ENCODE measurements at regions not wholly inside any gene's neighbourhood (a gene's known extent, or its start where the extent isn't known, plus 50 kb on each side); places are given as distances from the start of the nearest gene placed in this dataset.
A peak's percentile ranks its signal among the peaks of the same experiment; 100 is the strongest.

DNA sequence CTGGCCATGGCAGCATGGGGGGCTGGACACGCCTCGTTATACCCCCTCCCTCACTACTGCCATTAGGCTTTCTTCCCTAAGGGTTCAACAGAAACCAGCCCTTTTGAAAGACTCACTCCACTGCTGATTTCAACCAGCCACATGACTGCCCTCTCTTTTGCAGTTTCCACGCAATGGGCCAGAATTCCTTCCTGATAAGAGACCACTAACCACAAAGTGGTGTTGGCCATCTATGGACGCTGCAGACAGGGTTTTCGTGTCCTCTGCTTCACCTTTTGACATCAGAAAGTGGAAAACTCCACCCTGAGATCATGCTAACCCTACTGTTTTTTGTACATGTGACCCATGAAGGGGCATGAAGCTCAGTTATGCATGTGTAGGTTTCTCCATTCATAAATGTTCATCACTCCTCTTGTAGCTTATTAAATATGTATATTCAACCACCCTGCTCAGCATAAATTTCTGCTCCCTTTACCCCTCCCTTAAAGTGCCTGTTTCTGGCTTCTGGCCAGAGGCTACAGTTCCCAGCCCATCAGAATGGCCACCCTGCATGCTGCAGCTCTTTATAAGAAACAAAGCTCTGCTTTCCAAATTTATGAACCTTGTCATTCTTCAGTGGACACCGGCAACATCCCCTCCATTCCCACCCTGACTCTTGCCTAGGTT is 105.6 kb upstream of the KCNK12 start:
- DNase-seq (no peak), ATAC-seq (replicated peaks) (no peak)
- Mint-ChIP-seq H3K36me3 (no peaks in the 10 kb centered on the region), H3K4me1 (peaks cover 0 to 2% of the 10 kb centered on the region in 2 donors), H3K27ac (no peak overlapping the region), H3K4me3 (no peak overlapping the region), H3K9me3 (no peaks in the 10 kb centered on the region), H3K27me3 (no peaks in the 10 kb centered on the region)

DNA sequence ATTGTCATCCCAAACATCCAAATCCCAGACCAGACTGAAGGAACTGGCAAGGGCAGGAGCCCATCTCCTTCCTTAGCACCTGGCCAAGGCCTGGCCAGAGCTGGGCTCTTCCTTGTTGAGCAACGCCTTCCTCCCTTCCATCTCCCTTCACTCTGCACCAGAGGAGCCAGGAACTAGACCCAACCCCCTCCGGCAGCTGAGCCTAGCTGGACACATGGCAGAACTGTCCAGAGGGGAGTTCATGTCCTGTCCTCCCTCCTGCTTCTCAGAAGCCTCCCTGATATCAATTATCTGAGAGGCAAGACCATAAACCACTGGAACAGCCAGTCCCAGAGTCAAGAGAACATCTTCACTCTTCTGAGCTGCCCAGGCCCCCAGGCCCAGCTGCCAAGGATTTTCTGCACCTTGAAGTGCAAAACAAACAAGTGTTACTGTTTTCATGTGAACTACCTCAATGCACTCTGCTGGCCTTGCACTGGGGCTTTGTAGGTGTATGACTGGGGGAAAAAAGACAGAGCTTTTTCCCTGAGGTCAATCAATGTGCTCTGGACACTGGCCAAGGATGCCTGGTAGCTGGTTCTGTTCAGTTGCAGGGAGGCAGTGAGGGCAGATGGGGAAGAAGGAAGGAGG is 104.5 kb upstream of the KCNK12 start:
- Mint-ChIP-seq H3K4me3 (no peak overlapping the region), H3K9me3 (no peaks in the 10 kb centered on the region), H3K36me3 (no peaks in the 10 kb centered on the region), H3K27me3 (no peaks in the 10 kb centered on the region), H3K27ac (peak overlapping the region; percentile 6), H3K4me1 (peaks cover 0 to 2% of the 10 kb centered on the region in 2 donors)
- no peak for DNase-seq
- ATAC-seq (replicated peaks), result no peak

GRCh38 chr2:47666332-47666731 is 95.5 kb upstream of the KCNK12 start:
- no peak for DNase-seq
- ATAC-seq (replicated peaks), result no peak
- Mint-ChIP-seq H3K27me3 (no peaks in the 10 kb centered on the region), H3K4me1 (peaks cover 0 to 3% of the 10 kb centered on the region in 2 donors), H3K4me3 (no peak overlapping the region), H3K27ac (no peak overlapping the region), H3K9me3 (no peaks in the 10 kb centered on the region), H3K36me3 (no peaks in the 10 kb centered on the region)

- no peak for ATAC-seq (replicated peaks)
- H3K4me3 Mint-ChIP-seq, result no peak overlapping the region
These were observed 94.0 kb upstream of the KCNK12 start for GRCh38 chr2:47664817-47665216.

DNA sequence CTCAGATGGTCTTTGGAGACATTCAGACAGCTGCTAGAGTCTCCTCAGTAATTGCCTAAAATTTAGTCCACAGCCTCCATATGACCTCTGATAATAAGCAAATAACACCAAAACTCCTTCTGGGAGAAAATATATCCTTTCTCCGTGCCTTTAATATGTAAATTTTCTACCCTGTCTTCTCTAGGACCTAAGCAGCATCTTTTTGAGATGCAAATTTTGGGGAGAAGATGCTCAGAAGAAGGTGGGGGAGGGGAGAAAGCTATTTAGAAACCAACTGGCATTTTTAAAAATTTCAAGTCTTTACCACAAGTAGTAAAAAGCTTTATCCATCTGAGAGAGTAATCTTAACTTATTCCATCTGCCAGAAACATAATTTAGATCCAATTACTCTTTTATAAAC is 91.8 kb upstream of the KCNK12 start:
- ATAC-seq (replicated peaks), result no peak
- Mint-ChIP-seq H3K27ac (no peak overlapping the region), H3K36me3 (no peaks in the 10 kb centered on the region), H3K27me3 (no peaks in the 10 kb centered on the region), H3K4me3 (no peak overlapping the region), H3K4me1 (peaks cover 28% of the 10 kb centered on the region in 2 donors), H3K9me3 (no peaks in the 10 kb centered on the region)
- no peak for DNase-seq

More at GRCh38 chr2:47664817-47665216, 94.0 kb upstream of the KCNK12 start:
- Mint-ChIP-seq H3K27ac (no peak overlapping the region), H3K4me1 (peaks cover 6 to 8% of the 10 kb centered on the region in 2 donors), H3K9me3 (no peaks in the 10 kb centered on the region), H3K36me3 (no peaks in the 10 kb centered on the region), H3K27me3 (no peaks in the 10 kb centered on the region)
- no peak for DNase-seq

DNA sequence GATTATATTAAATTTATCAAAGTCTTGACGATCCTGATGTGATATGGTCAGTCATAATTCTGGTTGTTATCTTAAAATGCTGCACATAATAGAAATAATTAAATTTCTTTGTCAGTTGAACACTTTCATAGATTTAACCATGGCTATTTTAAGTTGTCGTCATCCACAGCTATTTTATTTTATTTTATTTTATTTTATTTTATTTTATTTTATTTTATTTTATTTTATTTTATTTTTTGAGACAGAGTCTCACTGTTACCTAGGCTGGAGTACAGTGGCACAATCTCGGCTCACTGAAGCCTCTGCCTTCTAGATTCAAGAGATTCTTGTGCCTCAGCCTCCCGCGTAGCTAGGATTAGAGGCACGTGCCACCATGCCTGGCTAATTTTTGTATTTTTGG is 90.5 kb upstream of the KCNK12 start:
- no peak for ATAC-seq (replicated peaks)
- Mint-ChIP-seq H3K9me3 (no peaks in the 10 kb centered on the region), H3K36me3 (no peaks in the 10 kb centered on the region), H3K27me3 (no peaks in the 10 kb centered on the region), H3K4me3 (no peak overlapping the region), H3K27ac (no peak overlapping the region), H3K4me1 (peaks cover 34 to 37% of the 10 kb centered on the region in 2 donors)
- DNase-seq, result no peak

- Mint-ChIP-seq H3K27ac (no peak overlapping the region), H3K36me3 (no peaks in the 10 kb centered on the region), H3K9me3 (no peaks in the 10 kb centered on the region), H3K4me3 (no peak overlapping the region), H3K27me3 (no peaks in the 10 kb centered on the region), H3K4me1 (peaks cover 44 to 46% of the 10 kb centered on the region in 2 donors)
- ATAC-seq (replicated peaks) (no peak), DNase-seq (no peak)
These were observed 89.4 kb upstream of the KCNK12 start for GRCh38 chr2:47660168-47660567.

DNA sequence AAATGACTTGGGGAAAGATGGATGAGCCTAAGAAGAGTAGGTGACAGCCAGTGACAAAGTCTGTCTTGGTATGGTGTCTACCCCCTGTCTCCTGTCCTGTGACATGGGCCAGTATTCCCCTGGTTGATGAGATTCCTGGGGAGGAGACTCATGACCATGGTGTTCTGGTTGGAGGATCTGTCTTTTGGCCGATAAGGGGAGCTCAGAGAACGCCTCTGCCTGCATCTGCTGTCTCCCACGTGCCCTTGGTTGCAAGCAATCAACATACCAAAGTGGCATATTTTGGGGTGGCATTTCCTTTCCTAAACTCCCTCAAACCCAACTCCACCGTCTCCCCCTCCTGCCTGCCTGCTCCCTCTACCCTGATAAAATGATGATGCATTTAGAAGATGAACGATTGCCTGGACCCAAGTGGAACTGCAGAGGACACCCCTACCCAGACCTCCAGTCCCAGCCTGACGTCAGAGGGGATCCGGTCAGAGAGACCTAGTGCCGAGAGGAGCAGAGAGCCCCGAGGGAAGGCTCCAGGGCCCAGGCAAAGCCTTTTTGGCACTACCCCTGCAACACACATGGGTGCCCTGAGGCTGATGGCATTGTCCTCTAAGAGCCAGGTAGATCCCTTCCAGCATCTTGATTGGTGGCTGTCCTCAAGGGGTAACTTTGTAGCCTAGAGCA is 88.0 kb upstream of the KCNK12 start:
- peaks cover 57 to 60% of the 10 kb centered on the region in 2 donors for H3K4me1 Mint-ChIP-seq
- DNase-seq (no peak), ATAC-seq (replicated peaks) (no peak)
- H3K27me3 Mint-ChIP-seq, result no peaks in the 10 kb centered on the region
- H3K4me3 Mint-ChIP-seq, result no peak overlapping the region
- H3K9me3 Mint-ChIP-seq, result no peaks in the 10 kb centered on the region
- no peaks in the 10 kb centered on the region for H3K36me3 Mint-ChIP-seq
- no peak overlapping the region for H3K27ac Mint-ChIP-seq

DNA sequence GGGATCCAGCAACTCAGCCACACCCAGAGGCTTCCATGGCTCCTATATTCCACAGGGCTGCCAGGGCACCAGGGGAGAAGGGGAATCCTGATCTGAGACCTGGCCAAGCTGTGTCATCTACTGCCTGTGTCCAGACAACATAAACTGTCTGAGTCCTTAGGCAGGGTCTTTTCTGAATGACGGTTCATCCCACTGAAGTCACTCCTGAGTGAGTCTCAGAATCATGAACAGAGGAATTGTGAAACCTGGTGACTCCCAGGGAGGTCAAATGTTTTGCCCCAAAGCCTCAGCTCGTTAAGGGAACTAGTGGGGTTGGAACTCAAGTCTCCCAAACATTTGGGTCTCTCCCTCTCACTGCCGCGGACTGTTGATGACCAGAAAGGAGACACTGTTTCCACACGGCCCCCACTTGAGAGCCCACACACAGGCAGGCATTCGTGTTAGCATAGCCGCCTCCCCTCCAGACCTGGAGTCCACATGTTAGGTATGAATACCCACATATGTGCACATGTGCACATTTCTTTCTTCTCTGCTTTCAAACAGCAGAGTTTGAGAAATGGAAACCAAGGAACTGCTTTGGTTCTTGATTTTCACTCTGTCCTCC is 87.2 kb upstream of the KCNK12 start:
- ATAC-seq (replicated peaks) (no peak), DNase-seq (no peak)
- Mint-ChIP-seq H3K27me3 (no peaks in the 10 kb centered on the region), H3K4me1 (peaks cover 59 to 62% of the 10 kb centered on the region in 2 donors), H3K27ac (peak overlapping the region; percentile 66), H3K9me3 (no peaks in the 10 kb centered on the region), H3K4me3 (no peak overlapping the region), H3K36me3 (no peaks in the 10 kb centered on the region)

GRCh38 chr2:47656715-47657600 is 86.2 kb upstream of the KCNK12 start:
- Mint-ChIP-seq H3K27me3 (no peaks in the 10 kb centered on the region), H3K27ac (peak overlapping the region; percentile 48), H3K4me1 (peaks cover 56 to 67% of the 10 kb centered on the region in 2 donors), H3K4me3 (no peak overlapping the region), H3K36me3 (no peaks in the 10 kb centered on the region), H3K9me3 (no peaks in the 10 kb centered on the region)
- DNase-seq (no peak), ATAC-seq (replicated peaks) (peak in 1 of 2 donors; percentile 14)

DNA sequence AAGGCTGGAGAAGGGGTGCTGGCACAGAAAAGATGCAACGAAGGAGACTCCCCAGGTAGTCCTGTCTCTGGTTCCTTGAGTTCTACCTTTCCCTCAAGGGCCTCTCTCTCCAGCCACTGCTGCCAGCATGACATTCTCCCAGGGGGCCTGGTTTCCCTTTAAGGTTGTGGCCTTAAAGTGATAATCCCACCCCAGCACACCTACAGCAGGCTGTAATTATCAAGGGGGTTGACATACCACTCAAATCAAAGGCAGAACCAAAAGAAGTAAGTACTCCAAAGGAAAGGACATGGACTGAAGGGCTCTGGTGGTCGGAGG is 84.7 kb upstream of the KCNK12 start:
- DNase-seq, result no peak
- no peaks in the 10 kb centered on the region for H3K9me3 Mint-ChIP-seq
- peak; percentile 8 to 27 for ATAC-seq (replicated peaks)
- H3K36me3 Mint-ChIP-seq, result no peaks in the 10 kb centered on the region
- H3K4me3 Mint-ChIP-seq, result peak overlapping the region; percentile 41 to 55
- H3K27me3 Mint-ChIP-seq, result no peaks in the 10 kb centered on the region
- peak overlapping the region; percentile 95 for H3K27ac Mint-ChIP-seq
- peaks cover 56 to 67% of the 10 kb centered on the region in 2 donors for H3K4me1 Mint-ChIP-seq

DNA sequence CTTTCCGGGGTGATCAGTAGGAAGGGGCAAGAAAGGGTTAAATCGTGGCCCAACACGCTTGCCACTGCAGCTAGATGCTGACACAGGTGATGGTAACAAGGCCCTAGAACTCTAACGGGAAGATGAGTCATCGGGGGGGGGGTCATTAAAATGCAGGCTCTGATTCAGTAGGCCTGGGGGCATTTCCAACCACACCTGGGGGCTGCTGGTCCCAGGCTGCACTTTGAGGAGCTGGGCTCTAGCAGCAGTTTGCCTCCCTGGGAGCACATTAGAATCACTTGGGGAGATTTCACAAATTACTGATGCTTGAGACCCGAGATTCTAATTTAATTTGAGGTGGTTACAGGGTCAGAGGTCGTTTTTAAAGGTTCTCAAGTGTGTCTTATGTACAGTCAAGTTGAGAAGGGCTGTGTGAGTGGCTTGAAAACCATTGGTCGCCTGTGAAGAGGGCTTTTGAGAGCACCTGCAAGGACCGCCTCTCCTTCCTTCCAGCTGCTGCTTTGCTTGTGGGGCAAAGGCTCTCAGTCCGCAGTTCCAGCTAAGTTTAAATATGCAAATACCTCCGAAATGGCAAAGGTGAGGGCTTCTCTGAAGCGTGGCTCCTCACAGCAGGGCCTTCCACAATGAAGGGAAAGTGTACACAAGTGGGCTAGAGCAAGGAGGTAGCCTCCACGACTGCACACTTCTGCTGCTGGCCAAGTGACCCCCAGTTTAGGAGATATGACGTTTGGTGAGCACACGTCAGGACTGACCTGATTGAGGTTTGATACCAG is 84.2 kb upstream of the KCNK12 start:
- DNase-seq (peak; percentile 74), ATAC-seq (replicated peaks) (peak; percentile 93 to 94)
- no peaks in the 10 kb centered on the region for H3K36me3 Mint-ChIP-seq
- peak overlapping the region; percentile 95 for H3K27ac Mint-ChIP-seq
- no peaks in the 10 kb centered on the region for H3K9me3 Mint-ChIP-seq
- H3K4me3 Mint-ChIP-seq, result peak overlapping the region; percentile 15 to 55
- no peaks in the 10 kb centered on the region for H3K27me3 Mint-ChIP-seq
- H3K4me1 Mint-ChIP-seq, result peaks cover 52 to 63% of the 10 kb centered on the region in 2 donors

- no peaks in the 10 kb centered on the region for H3K36me3 Mint-ChIP-seq
- DNase-seq (no peak), ATAC-seq (replicated peaks) (no peak)
- H3K4me1 Mint-ChIP-seq, result peaks cover 46 to 56% of the 10 kb centered on the region in 2 donors
- no peaks in the 10 kb centered on the region for H3K27me3 Mint-ChIP-seq
- no peaks in the 10 kb centered on the region for H3K9me3 Mint-ChIP-seq
- H3K27ac Mint-ChIP-seq, result peak overlapping the region; percentile 95
- H3K4me3 Mint-ChIP-seq, result peak overlapping the region; percentile 4 to 33
These were observed 83.4 kb upstream of the KCNK12 start for GRCh38 chr2:47653902-47654789.

Data from stimulated activated naive B cell treated with anti-CD40 and anti-IgM and Interleukin-4, amounts not matched to agents 10 μg/mL and 1 μg/mL and 100 μg/mL, for 72 hours (primary cell).